NCI-H2081 treated with DMSO at 0.1 percent for 48 hours (cell line): ENCODE measurements at regions not wholly inside any gene's neighbourhood (a gene's known extent, or its start where the extent isn't known, plus 50 kb on each side); places are given as distances from the start of the nearest gene placed in this dataset.
"Not testable (repeated sequence)": the region's sequence is repeated elsewhere in the genome, so short reads cannot be mapped to it uniquely, and the experiment has no call there.

Experiments
- DNase-seq: peaks from one replicate; lab custom pipeline; 2025; lab: John Stamatoyannopoulos, UW

DNA sequence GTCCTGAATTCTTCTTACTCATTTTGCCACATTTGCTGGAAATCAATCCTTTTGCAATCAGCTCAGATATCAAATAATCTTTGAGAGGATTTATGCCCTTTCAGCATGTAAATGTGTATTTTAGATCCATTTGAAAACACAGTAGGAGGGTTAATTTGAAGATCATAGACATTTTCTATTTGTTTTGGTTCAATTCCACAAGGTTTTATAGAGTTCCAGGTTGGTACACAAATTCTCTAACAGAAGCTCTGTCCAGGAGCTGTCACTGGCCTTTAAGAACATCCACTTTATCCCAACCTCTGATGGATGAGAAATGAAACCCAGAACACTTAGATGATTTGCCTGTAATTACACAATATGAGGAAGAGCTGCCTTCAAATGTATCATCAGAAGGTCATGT lies 157.3 kb upstream of the CHAC2 start:
- no peak for DNase-seq

DNA sequence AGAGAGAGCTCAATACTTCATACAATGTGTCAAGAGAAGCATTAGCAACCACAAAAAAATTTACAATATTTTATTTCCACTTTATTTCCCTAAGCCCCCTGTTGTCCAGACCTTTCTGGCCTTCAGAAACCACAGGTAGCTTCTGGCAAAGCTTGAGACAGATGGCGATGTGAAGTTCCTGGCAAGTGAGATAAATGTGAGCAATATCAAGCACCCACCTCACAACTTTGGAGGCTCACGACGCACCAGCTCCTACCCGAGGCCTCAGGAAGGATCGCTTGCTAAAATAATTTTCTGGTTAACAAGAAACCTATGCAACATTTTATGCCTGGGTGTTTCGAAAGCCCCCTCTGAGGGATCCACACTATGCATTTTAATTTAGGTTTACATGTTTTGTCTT lies 158.1 kb upstream of the CHAC2 start:
- no peak for DNase-seq

DNA sequence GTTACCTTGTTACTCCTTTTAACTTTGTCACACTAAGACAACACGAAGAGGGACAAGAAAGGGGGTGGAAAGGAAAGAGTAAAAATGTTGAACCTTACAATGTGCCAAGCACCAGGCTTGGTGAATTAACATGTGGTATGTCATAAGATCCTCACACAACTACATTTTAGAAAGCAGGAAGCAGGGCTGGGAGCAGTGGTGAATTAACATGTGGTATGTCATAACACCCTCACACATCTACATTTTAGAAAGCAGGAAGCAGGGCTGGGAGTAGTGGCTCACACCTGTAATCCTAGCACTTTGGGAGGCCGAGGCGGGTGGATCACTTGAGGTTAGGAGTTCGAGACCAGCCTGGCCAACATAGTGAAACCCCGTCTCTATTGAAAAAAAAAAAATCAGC lies 159.3 kb upstream of the CHAC2 start:
- no peak for DNase-seq

DNA sequence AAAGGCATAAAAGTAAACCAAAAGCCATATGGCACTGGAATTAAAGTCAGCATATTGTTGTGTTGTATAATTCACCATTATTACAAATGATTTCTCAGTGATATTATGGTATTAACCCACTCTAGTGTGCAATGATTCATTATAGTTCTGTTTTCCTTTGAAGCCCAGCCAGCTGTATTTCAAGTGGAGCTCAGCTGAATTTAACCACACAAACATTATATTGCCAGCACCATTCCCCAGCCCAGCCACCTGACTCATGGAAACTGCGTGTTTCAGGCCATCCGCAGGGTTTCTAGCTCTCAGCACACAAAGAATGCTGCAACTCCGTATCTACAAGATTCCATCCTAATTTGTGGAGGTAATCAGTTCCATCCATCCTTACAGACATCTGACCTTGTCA lies 166.8 kb upstream of the CHAC2 start:
- DNase-seq, result peak; percentile 14

DNA sequence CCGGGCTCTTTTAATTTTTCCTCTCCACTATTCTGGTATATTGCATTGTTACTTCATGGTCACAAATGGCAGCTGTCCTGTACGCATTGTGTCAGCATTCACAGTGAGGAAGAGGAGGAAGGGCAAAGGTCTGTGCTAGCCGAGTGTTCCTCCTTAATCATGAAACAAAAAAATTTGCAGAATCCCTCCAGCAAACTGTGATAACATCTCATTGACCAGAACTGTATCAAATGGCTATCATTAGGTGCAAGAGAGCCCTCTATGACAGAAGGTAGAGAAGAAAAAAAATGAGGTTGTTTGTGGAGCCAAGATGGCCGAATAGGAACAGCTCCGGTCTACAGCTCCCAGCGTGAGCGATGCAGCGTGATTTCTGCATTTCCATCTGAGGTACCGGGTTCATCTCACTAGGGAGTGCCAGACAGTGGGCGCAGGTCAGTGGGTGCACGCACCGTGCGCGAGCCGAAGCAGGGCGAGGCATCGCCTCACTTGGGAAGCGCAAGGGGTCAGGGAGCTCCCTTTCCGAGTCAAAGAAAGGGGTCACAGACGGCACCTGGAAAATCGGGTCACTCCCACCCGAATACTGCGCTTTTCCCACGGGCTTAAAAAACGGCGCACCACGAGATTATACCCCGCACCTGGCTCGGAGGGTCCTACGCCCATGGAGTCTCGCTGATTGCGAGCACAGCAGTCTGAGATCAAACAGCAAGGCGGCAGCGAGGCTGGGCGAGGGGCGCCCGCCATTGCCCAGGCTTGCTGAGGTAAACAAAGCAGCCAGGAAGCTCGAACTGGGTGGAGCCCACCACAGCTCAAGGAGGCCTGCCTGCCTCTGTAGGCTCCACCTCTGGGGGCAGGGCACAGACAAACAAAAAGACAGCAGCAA lies 180.6 kb upstream of the CHAC2 start:
- not testable (repeated sequence) for DNase-seq

DNA sequence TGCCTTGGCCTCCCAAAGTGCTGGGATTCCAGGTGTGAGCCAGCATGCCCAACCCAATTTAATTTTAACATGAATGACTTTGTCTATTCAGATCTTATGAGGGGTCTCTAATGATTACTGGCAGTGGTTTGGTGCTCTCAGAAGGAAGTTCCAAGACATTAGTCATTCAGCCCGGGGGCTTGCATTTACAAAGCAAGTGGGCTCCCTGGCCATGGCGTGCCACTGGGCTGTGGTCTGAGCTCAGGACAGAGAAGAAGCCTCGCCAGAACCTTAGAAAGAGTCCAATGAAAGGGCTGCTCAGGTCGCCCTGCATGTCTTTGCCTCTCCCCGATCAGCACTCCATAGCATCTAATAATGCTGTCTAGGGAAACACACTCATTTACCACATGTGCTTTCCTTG lies 182.6 kb upstream of the CHAC2 start:
- no peak for DNase-seq

DNA sequence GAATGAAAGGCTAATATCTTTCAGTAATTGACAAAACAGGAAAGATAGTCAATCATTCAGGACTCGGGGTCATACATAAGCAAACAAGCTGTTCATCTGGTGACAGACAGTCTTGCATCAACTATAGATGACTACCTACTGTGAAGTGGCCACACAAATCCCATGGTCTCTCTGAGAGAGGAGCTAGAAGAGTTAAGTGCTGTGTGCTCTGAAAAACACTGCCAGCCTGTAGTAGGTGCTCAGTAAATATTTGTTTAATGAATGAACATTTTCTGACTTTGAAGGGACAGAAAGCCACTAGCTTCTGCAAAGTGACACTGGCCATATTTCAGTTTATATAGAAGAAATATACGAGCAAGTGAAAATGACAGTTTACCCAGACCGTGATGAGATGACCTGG lies 184.0 kb upstream of the CHAC2 start:
- DNase-seq, result no peak

DNA sequence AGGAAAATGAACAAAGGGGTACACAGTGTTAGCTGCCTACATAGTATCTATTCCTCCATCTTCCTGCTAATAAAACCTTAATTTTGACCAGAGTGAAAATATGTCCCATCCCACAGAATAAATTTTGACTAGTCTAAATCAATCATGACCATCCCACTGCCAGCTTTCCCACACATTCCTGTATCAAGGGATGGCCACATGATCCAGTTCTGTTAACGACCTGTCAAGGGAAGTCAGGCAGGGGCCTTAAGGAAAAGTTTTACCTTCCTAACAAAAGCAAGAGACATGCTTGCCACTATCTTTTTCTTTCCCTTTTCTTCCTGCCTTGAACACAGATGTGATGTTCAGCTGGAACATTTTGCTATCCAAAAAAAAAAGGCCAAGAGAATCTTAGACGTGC lies 185.0 kb upstream of the CHAC2 start:
- DNase-seq, result no peak

DNA sequence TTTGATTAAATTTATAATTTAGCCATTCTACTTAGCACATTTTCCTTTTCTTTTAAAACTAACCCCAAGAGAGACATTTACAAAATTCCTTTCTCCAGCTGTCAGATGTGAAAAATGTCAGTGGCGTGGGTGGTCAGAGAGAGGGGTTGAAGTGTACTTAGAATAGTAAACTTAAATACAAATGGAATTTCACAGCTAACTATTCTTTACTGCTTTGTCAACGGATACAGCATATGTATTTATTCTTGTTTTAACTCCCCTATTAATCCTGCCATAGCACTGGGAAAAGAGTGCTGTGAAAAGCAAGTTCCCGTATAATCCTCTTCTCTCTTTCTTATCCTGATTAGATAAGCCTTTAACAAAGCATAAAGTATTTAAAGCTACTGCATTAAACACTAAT lies 191.4 kb upstream of the CHAC2 start:
- no peak for DNase-seq

DNA sequence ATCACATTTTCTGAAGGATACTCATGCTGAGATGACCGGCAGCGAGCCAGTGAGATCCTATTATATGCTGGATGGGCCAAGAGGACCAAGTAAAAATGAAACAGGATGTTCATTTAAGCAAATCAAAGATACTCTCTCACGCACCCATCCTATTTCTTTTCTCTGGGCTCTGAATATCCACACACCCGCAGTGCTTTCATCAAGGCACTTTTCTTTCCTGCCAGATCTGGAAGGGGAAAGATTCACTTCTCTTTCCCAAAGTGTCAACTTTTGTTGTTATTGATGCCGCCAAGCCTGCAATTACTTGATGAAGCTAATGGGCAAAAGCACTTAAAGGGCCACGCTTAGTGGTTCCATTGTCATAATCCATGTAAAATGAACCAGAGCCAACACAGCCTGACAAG lies 191.9 kb upstream of the CHAC2 start:
- no peak for DNase-seq

DNA sequence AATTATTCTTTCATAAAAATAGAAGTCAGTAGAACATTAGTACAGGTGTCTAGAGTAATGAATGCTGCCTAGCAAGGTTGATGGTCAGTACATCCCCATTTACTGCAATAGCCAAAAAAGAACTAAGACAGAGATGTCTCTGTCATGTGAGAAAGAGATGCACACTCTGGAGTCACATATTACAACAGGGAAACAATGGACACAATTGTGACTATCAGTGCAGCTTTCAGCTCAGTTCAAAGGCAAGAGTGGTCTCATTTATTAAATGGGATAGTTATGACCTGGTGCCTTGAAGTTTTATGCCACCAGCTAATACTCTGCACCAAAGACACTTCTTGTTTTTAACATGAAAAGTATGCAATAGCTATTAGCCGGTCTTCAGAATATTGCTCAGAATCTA lies 194.9 kb upstream of the CHAC2 start:
- DNase-seq, result no peak

DNA sequence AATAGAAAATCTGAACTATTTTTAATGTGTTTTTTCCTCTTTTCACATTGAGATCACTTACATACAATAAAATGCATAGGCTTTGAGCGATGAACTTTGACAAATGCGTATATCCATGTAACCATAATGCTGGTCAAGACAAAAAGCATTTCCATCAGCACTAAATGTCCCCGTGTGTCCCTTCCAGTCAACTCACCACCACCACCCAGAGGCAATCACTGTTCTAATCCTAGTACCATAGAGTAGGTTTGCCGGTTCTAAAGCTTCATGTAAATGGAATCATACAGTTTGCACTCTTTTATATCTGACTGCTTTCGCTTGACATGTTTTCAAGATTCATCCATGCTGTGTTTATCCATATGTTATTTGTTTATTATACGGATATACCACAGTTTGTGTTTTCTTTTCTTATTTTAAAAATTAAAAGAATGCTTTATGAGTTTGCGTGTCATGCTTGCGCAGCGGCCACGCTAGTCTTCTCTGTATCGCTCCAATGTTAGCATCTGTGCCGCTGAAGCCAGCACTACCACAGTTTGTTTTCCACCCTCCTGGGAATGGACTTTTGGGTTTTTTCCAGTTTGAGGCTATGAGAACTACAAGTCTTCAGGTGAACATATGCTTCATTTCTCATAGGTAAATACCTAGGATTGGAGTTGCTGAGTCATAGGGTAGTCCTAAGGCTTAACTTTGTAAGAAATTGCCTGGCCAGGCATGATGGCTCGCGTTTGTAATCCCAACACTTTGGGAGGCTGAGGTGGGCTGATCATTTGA lies 197.5 kb upstream of the CHAC2 start:
- no peak for DNase-seq

DNA sequence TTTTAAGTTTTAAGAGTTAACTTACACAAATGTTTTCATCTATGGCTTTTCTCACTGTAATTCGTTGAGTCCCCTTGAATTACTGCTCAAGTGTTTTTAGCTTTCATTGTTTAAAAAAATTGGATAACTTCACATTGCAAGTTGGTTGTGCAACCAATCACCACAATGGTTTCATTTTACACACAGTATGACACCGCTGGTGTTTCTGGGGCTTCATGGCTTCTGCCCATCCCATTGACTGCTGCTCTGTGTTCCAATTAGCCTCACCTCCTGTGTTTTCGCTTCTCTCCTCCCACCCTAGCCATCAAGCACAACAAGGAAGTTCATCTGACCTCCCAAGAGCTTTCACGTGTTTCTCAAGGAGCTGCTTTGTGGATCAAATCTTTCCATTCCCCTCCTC lies 199.1 kb upstream of the CHAC2 start:
- no peak for DNase-seq

DNA sequence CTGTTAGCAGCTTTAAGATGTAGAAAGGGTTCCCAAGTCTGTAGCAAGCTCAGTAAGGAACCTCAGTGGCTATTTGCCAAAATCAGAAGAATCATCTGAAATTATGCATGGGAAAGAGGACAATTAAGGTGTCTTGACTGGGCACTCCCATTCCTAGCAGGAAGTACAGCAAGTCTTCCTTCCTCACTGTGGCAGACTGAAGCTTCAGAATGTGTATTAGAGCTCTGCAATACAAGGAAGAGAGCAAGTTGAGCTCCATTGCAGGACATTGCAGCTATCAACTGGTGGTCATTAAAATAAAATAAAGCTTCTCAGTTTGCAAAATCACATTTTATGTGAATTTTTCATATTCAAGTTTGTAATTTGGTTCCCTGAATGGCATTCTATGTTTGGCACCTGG lies 200.5 kb upstream of the CHAC2 start:
- no peak for DNase-seq

DNA sequence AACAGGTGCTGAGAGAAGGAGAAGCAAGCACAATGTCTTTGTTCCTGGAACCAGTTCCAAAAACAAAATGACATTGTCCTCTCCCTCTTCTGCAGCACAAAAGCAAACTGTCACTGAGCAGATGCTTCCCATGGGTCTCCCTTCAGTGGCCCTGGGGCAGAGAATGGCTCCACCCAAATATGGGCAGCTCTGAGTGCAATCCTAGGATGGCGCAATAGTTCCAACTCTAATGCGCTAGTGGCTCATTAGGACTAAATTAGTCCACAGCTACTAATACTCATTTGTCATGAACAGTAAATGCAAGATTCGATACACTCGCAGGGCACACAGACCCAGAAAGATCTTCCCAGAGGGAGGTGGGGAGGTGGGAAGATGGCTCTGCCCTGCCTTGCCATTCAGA lies 205.2 kb upstream of the CHAC2 start:
- no peak for DNase-seq

DNA sequence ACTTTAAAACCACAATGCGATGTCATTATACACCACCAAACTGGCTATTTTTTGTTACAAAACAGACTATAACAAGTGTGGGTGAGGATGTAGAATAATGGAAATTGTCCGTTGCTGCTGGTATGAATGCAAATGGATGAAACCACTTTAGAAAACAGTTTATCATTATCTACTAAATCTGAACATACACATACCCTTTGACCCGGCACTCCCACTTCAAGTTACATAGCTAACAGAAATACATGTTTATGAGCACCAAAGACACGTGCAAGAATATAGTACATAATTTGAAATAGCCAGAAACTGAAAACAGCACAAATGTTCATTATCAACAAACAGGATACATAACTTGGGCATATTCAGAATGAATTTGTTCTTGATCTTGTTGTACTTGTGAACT lies 206.4 kb upstream of the CHAC2 start:
- DNase-seq, result no peak

DNA sequence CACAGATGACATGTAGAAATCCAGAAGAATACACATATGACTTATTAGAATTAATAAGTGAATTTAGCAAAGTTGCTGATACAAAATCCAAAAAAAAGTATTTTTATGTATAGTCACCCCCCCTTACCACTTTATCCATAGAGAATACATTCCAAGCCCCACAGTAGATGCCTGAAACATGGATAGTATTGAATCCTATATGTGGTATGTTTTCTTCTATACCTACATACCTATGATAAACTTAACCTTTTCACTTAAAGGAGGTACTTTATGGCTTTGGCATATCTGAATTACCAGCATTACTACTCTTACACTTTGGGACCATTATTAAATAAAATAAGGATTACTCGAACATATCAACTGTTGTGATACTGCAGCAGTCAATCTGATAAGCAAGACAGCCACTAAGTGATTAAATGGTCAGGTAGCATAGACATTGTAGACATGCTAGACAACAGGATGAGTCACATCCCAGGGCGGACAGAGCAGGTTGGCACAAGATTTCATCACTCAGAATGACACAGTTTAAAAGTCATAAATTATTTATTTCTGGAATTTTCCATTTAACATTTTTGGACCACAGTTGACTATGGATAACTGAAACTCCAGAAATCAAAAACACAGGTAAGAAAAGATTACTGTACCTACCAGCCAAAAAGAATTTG lies 208.2 kb upstream of the CHAC2 start:
- DNase-seq, result no peak

DNA sequence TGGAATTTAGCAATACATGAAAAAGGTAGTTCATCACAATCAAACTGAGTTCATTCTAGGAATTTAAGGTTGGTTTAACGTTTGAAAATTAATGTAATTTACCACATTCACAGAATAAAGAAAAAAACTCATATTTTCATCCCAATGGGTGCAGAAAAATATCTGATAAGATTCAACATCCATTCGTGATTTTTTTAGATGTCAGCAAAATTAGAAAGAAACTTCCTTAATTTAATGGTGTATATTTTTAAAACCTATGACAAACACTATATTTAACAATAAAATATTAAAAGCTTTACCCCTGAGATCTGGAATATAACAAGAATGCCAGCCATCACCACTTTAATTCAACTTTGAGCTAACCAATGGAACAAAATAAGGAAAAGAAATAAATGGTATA lies 208.7 kb upstream of the CHAC2 start:
- DNase-seq, result no peak

DNA sequence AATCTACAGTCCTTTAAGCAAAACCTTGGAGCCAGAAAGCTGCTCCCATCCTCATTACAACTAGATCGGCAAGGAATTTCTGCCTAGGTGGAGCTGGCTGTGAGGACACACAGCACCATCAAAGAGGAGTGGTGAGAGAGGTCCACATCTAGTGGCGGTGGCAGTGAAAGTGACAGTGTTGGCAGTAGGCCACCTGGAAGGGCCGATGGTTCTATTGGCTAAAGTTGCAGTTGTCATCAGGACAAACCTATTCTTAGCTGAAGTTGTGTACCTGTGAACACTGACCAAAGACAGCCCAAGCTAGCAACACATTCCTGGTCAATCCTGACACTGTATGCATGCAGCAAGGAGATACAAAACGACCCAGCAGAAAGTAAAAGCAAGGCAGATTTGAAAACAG lies 218.1 kb upstream of the CHAC2 start:
- no peak for DNase-seq

DNA sequence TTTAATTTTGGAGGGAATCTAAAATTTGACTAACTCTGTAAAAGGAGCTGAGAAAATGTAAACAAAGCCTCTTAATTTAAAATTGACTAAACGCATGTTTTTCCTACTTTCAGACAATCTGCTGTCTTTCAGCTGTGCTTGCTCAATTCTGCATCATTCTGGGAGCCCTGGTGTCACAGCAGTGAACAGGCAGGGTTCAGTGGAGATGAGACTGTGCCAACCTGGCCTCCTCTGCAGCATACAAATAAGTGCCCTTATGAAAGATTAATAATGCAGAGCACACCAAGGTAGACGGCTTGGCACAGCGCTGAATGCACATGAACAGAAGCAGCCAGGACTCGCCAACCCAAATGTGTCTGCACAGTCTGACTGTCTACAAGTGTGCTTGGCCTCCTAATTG lies 222.0 kb upstream of the CHAC2 start:
- DNase-seq, result no peak

DNA sequence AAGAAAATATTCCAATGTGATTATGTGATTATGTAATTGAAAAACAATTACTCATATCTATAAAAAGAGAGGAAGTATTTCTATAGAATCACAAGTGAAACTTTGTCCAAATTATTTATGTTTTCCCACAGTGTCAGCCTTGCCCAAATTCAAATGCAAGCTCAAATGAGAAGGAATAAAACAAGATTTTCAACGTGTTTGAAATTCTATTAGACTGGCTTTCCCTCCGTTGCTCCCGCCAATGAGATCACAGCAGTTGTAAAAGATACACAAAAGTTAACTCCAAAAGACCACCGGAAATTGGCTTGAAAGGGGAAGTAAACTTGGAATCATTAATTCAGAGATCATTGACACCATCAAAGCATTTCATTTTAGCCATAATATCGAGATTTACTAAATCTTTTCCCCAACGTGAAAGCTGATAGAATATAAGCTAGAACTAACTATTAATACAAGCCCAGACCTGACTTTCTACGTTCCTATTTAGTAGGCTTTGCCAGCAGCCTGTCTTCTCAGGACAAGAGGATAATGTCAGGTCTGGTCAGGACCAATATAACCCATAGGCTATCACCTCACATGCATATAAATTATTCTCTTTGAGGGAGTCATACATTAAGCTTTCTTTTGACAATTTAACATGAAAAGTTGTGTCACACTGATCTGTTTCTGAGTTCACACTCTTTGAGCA lies 222.6 kb upstream of the CHAC2 start:
- DNase-seq, result no peak

DNA sequence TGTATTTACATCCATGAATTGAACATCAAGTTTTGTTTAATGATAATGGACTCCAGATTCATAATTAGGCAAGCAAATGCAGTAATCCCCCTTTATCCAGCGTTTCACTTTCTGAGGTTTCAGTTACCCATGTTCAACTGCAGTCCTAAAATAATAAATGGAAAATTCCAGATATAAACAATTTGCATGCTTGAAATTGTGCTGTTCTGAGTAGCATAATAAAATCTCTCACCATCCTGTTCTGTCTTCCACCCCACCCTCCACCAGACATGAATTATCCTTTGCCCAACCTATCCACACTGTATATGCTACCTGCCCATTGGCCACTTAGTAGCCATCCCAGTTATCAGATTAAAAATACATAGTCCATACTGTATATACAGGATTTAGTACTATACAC lies 224.5 kb upstream of the CHAC2 start:
- DNase-seq, result no peak
